Caki2 (cell line): ENCODE measurements at regions not wholly inside any gene's neighbourhood (a gene's known extent, or its start where the extent isn't known, plus 50 kb on each side); places are given as distances from the start of the nearest gene placed in this dataset.

Experiments used
- DNase-seq: peaks from one replicate; pipeline ENCODE4 v3.0.0-alpha.2; 2015; ENCODE audit warnings: low read depth
- in situ Hi-C: cut with HindIII; loops from 2 replicates; pipeline ENCODE4 v1.10.0; 2016; ENCODE audit warnings: low sequenced_read_pairs, low pct_unique_long_range_greater_than_20kb, mixed read lengths

DNA sequence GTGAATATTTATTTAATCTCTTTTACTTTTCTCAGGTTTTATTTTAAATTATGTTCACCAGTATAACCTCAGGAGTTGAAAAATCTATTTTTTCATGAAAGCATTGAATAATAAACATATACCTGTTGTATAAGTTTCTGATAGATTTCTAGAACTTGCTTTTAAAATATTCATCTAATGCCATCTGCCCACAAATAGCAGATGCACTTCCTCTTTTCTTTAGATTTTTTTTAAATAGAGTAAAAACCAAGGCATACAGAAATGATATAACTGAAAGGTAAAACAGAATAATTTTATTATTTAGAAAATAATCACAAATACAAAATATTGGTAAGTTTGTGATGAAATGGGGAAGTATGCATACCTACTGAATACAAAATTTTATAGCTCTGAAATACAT is 130.7 kb upstream of the PRMT6 start:
- in situ Hi-C loops: no loop called here
- DNase-seq: no peak

DNA sequence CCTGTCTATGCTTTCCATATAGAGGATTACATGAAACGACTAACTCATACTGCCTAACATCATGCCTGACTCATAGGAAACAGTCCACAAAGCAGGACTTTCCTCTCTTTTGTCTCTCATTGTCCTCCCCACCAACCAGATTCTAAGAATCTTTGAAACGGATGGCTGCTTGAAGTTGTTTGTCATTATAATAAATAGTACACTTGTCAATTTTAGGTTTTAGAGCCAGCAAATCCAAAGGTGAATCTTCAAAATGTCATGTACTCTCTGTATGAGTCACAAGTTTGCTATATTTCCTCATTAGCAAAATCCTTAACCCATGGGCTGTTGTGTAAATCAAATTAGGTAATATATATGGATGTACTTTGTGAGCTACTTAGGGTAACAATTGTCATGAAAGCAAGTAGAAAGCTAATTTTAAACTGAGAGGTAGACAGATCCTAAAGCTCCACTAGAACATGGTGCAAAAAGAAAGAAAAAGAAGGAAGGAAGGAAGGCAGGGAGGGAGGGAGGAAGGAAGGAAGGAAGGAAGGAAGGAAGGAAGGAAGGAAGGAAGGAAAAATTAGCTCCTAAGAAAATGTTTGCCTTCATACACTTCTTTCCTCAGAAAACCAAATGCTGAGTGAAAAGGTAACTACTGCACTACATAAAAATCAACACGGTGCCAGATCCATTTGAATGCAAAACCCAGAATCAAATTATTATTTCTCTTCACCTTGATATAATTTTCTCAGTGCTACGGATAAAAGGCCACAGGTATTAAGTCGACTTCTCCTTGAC is 129.5 kb upstream of the PRMT6 start:
- DNase-seq: no peak
- in situ Hi-C loops: no loop called here

DNA sequence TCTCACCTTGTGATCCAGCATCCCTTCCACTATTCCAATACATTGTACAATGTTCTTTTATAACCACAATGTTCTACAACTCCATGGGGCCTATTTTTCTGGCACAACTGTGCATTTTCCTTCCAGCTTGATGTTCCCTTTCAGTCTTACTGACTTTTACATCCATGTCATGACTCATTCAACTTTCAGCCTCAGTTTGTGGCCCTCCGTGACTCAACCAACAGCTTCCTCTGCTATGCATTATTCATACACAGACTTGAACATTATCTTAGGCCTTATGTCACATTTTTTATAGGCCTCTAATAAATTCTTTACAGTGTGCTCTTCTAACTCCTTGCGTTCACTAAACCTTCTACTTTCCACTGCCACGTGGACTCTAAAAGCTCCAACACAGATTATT is 119.4 kb upstream of the PRMT6 start:
- in situ Hi-C loops: no loop called here

DNA sequence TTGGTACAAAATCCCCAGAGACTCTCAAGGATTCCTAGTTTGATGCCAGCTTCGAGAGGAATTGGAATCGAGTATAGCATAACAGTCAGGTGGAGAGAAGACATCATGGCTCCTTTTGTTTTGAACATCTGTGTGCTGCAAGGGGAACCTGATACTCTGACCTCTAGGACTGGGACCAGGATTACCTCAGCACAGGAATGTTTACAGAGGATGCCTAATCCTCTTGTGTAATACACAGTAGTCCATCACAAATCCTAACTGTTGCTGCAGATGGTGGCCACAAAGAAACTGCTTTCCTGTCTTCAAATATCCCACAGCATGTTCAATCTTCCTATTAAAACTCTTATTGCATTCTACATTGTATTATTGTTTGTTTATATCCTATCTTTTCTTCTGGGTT is 111.8 kb upstream of the PRMT6 start:
- in situ Hi-C loops: no loop called here
- DNase-seq: no peak

More for the DNA sequence above, 119.4 kb upstream of the PRMT6 start:
- peak; percentile 3 for DNase-seq

DNA sequence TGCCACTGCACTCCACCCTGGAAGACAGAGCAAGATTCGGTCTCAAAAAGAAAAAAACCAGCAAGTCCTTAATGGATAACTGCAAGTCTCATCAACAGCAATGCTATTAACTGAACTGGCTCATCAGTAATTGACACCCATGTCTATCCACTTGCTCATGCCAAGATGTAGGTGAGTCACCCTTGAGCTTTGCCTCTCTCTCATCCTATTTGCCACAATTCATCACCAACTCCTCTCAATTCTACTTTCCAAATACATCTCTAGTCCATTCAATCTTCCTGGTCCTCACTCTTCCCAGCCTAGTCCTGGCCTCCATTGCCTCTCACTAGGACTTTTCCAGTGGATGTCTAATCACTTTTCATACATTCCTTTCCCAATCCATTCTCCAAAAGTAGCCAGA is 103.7 kb upstream of the PRMT6 start:
- in situ Hi-C loops: no loop called here

DNA sequence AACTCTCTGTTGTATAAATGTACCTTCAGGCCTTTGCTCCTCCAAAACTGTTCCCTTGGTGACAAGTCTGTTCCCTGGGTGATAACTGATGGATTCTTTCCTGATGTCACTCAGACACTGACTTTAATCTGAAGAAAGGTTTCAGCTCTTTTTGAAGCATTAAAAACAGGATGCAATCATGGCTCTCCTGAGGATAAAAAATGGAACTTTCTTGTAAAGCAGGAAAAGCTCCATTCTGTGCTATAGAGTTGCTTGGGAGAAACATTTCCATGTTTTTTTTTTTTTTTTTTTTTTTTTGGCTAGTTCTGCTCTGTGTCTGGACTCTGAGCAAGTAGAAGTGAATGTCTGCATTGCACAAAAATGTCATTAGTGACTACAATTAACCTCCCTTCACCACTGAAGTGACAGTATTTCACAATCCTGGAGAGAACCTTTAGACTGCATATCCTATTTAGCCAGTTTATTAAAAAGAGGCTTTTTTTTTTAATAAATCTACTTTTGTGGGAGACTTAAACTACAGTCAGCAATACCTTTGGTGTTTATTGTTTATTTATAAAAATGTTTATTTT is 101.7 kb upstream of the PRMT6 start:
- in situ Hi-C loops: no loop called here
- DNase-seq: no peak

More for the DNA sequence above, 103.7 kb upstream of the PRMT6 start:
- no peak for DNase-seq

DNA sequence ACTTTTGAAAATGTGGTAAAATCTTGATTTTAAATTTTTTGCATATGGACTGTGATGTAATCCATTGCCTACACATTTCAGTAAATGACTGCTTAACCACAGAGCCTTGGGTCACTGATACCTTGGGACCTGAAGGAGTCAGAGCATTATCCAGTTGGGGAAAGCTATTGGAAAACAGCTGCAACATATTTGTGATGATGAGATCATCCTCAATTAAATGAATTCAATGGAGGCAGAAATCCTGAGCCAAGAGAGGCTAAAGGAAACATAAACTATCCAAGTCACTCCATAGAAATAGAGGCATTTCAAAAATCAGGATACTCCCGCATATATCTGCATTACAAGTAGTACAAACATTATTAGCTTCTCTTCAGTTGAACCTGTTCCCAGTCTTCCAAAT is 99.8 kb upstream of the PRMT6 start:
- no peak for DNase-seq
- in situ Hi-C loops: no loop called here

DNA sequence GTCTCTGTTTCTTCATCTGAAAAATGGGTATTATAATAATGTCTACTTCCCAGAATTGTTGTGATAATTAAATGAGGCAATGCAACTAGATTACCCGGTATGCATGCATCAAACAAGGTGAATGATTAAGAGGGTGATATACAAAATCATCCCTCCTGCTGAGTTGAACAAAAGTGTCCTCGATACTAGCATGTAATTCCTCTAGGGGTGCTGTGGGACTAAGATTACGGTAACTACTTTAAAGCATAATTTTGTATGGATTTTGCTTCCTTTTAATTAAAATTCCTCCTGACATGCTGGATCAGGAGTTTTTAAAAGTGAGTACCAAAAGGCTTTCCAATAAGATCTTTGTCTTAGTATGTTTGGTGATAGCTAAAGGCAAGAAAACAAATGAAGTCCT is 98.7 kb upstream of the PRMT6 start:
- DNase-seq: no peak
- in situ Hi-C loops: no loop called here

DNA sequence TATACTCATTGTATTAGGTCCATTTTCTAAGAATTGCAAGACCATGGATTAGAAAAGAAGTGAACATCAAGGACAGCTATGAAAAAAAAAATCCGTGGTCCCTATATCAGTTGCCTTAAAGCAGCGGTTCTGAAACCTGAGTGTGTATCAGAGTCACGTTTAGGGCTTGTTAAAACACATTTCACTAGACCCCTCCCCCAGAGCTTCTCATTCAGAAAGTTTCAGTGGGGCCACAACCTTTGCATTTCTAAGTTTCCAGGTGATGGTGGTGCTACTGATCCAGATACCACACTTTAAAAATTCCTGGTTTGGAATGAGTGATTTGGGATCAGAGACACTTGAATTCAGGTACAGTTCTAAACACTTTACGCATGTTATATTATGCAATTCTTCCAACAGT is 96.1 kb upstream of the PRMT6 start:
- in situ Hi-C loops: no loop called here

DNA sequence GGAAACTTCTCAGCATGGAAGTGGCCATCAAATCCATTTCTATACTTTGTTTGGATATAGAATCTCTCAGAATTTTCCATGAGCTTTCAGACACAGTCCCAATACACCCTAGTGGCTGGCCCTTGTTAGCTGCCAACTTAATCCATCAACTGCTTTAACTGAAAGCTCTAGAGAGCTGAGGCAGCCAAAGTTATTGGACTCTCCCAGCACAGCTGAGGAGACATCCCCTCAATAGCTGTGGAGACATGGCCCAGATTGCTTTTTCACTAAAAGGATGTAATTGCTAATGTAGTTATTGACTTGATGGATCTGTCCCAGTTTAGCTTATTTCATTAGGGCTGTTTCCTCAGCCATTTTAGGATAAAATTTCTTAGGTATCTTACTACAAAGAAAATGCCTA is 94.8 kb upstream of the PRMT6 start:
- in situ Hi-C loops: no loop called here
- no peak for DNase-seq

More for the DNA sequence above, 96.1 kb upstream of the PRMT6 start:
- DNase-seq: no peak

DNA sequence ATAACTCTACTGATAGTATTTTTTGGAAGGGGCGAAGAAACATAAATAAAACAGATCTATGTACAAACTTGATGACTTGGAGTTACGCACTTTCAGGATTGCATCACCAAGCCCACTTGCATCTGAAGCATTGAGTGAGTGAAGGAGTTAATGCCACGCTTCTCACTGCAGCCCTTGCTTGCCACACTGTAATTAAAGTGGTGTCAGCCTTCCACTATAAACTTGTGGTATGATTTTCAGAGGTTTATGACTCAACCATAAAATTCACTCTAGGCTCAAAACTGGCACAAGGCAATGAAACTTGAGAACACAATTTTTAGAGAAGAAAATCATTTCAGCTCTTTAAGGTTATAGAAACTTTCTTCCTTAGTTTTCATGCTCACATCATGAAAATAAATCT is 93.9 kb upstream of the PRMT6 start:
- DNase-seq: no peak
- in situ Hi-C loops: no loop called here

DNA sequence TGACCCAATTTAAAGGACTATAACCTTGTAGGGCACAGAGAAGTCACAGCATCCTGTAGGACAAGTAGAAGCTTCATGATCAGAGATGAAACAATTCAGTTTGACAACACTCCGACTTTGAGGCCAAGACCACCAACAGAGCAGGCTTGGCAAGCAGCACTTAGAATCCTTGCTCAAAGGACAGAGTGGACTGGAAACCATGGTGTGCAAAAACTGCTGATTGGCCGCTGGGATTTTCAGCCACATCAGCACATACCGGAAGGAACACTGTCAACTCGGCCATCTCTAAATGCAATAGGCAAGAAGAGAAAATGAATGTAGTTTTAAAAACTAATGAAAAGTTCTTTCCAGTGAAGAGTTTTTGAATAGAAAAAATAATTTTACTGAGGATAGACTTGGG is 92.0 kb upstream of the PRMT6 start:
- no peak for DNase-seq
- in situ Hi-C loops: no loop called here

DNA sequence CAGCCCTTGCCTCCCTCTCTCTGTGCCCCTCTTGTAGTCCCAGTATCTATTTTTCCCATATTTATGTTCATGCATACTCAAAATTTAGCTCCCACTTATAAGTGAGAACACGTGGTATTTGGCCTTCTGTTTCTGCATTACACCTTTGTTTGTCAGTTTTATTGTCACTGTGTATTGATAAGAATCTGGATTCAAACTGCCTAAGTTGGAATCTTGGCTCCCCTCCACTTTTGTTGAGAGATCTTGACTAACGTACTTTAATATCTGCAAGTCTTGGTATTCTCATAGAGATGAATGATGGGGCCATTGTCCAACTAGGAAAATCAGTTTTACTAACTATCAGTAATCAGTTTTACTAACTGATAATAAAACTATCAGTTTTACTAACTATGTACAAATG is 87.8 kb upstream of the PRMT6 start:
- DNase-seq: no peak
- in situ Hi-C loops: no loop called here

DNA sequence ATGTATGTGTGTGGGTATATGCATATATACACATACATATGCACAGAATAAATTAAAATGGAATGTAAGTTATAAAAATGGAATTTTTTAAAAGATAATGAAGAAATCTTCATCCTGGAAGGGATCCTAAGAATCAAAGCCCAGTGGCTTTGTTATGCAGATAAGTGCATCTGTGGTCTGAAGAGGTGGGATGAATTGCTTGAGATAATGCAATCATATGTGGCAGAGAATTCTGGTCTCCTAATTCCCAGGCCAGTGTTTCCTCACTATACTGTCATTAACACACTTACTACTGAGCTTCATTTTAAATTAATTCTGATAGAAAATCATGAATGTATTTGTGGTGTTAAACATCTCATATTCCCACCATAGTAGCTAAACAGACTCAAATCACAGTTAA is 86.7 kb upstream of the PRMT6 start:
- in situ Hi-C loops: no loop called here
- no peak for DNase-seq

DNA sequence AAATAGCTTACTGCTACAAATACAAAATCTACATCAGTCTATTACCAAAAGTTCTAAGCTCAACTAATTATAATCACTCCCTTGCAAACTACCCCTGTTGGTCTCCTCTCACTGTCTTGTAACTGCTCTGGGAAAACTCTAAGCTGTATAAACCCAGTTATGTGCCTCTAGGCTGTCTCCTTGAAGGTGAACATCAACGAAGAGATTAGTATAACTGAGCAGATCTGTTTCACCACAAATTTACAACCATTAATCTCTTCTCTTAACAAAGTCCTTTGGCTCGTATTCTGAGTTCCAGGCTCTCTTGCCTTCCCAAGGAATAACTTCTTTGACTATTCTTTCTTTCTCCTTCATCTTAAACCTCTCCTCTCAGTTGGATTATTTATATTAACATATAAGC is 84.4 kb upstream of the PRMT6 start:
- no peak for DNase-seq

DNA sequence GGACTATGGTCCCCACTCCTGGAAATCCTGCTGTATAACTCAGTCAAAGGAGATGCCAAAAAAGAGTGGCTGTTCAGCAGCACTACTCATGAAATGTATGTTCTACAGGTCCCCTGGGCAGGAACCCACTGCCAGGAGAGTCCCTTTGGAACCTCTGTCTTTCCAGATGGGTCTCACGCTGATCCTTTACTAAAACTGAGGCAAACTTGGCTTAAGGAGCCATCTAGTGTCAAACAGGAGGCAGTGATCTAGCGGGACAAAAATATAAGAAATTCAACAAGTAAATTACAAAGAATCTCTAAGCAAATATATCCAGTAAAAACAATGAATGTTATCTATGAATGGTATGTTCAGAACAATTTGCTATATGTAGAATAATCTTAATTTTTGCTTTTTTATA is 80.5 kb upstream of the PRMT6 start:
- in situ Hi-C loops: no loop called here
- DNase-seq: no peak

More for the DNA sequence above, 84.4 kb upstream of the PRMT6 start:
- in situ Hi-C loops: no loop called here

DNA sequence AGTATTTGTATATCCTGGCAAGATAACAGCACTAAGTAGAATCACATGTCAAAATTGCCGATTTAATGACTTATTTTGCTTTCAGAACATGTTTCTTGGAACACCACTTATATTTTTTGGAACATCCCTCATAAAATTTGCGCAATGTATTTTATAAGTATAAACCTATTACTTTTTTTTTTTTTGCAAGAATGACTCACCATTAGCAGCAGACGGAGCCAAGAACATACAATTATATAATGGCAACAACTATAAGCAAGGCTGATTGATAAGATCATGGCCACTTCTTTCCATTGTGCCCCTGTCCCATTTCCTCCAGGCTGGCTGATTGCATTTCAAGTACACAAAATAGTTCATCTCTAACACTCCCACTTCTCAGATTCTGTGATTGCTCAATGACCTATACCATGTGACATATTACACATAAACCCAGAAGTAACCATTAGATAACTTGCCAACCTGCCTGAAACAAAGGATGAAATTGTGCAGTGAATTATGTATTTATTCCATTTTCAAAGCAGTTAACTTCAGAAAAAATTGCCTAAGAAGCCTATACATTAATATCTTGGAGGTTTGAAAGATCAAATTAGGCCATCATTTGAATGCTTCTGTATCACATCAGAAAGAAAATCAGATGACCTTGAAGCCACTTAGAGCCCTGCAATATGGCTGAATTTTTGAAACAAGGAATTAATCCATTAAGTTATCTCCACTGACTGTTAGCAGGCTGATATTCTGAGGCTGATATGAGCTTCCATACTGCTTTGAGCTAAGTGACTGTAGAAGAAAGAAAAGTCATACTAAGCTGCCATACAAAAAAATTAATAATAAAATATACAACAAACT is 77.8 kb upstream of the PRMT6 start:
- DNase-seq: no peak
- in situ Hi-C loops: no loop called here

DNA sequence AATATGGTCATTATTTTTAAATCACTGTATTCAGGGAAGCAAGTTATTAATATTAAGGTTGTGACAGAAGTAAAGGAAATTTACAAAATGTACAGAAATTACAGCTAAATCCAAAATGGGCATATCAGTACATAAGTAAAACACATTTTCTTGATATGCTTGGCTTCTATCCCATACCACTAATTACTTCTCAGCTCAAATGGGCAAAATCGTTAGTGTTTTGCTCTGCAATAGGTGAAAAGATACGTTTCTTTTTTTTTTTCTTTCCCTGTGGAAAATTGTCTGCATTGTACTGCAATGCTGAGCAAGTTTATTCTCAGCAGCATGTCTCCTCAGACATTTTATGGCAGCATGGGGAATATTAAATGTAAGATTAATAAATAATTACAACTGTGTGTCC is 77.1 kb upstream of the PRMT6 start:
- in situ Hi-C loops: no loop called here

DNA sequence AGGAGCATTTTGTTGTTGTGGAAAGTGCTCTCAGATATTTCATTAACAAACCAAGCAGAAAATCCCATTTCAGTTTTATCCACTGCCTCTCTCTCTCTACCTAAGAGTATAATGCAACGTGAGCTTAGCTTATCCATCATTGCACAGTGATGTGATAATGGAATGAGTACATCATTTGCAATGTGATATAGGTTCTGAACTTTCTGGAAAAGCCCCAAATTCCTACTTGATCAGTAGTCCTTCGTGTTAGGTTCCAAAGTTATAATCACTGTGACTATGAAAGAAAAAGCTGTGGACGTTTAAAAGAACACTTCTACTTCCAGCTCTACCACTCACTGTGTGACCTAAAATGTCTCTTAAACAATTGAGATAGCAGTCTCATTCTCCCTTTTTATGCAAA is 76.4 kb upstream of the PRMT6 start:
- in situ Hi-C loops: no loop called here

More for the DNA sequence above, 77.1 kb upstream of the PRMT6 start:
- no peak for DNase-seq

More for the DNA sequence above, 76.4 kb upstream of the PRMT6 start:
- no peak for DNase-seq
